ENCODE measurements at regions not wholly inside any gene's neighbourhood (a gene's known extent, or its start where the extent isn't known, plus 50 kb on each side); places are given as distances from the start of the nearest gene placed in this dataset.

- intact Hi-C loops (cut with micrococcal nuclease) = no loop called here
Measured at GRCh38 chr4:187232196-187232595, 508.5 kb upstream of the FAT1 start.

GRCh38 chr4:187232796-187233195 lies 509.1 kb upstream of the FAT1 start:
- intact Hi-C loops (cut with micrococcal nuclease) = no loop called here

DNA sequence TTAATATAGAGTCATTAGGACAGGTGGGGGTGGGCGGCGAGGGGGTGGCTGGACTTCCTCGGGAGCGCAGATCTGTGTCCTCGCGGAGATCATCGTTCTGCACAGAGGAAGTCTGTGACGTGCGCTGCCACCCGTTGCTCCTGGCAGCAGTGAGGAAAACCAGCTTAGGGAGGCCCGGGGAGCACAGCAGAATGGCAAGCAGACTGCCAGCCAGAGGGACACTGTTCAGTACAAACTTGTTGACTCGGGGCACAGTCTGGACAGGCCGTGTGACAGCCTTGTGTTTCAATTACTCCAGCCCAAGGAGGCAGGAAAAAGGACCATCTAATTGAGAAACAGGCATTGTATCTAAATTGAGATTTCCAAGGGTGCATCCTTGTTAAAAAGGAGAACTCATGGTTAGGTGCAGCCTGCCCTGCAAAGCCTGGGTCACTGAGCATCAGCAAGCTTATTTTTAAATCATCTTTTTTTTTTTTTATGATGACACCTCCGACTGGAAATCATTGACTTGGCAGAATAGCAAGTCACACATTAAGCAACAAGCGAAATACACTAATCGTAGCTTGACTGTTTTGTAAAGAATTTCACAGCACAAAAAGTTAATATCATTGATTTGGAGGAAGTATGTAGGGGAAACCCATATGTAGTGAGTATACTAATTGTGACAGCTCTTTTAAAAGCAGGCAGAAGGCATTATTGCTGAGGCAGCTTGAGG lies 512.0 kb upstream of the FAT1 start:
- intact Hi-C loops (cut with micrococcal nuclease) = no loop called here

DNA sequence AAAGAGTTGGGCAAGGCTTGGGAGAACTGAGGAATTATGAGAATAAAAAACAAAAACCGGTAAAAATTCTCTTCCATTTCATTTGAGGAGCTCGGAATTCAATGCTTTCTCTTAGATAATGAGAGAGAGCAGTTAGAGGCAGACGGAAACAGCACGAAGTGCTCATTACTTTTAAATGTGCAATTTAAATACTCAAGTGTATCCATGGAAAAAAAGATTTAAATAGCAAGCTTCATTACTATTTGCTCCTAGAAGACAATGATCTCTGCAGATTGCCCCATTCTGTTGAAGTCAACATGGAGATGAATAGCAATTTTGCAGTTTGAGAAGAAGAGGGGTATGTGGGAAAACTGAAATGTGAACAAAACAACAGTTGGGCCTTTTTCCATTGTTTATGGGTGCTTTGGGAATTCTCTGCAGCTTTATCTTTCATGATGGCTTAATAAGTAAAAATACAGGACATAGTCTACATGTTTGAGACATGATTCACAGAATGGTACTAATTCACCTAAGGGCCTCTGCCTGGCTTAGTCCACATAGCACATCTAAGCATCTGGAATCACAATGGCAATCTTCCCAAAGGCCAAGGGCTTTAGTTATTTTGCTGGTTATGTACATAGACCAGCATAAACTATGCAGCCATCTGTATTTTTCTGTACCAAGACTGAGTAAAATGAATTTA lies 512.7 kb upstream of the FAT1 start:
- intact Hi-C loops (cut with micrococcal nuclease) = no loop called here

DNA sequence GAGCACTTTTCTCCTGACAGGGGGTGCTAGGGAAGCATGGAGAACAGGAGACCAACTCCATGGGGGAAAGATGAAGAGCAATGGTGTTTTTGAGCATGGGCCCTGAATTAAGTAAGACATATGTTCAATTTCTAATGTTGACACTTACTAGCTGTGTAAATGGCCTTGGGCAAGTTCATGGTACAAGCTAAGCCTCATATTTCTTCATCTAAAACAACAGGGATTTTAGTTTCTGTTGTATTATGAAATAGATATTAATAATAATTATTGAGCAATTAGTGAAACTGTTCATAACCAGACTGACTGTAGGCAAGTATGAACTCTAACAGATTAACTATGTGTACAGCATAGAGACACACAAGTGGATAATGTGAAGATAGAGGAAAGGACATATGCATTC lies 515.0 kb upstream of the FAT1 start:
- intact Hi-C loops (cut with micrococcal nuclease) = no loop called here

DNA sequence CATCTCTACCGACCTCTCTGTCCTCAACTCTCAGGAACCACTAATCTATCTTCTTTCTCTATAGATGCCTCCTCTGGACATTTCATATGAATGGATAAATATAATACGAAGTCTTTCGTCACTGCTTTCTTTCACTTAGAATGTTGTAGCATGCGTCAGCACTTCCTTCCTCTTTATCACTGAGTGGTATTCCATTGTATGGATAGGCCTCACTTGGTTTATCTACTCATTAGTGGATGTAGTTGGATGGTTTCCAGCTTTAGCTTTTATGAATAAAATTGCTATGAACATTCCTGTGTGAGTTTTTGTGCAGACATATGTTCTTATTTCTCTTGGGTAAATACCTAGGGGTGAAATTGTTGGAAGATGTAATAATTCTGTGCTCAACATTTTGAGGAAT lies 528.2 kb upstream of the FAT1 start:
- intact Hi-C loops (cut with micrococcal nuclease) = no loop called here

DNA sequence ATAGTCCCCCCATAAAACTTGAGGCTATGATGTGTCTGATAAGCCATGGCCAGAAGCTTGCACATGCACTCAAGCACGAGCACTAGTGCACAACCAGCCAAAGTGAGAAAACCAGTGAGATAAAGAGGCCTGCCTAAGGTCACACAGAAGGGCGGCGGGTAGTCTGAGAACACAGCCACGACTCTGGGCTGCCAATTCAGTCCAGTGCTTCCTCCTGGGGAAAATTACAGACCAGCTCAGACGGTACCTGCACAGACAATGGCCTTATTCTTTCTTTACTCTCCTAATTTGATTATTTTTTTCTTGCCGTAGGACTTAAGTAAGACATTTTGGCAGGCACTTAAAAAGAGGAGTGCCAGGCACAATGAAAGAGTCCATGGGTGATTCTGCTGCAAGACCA lies 533.2 kb upstream of the FAT1 start:
- intact Hi-C loops (cut with micrococcal nuclease) = no loop called here

DNA sequence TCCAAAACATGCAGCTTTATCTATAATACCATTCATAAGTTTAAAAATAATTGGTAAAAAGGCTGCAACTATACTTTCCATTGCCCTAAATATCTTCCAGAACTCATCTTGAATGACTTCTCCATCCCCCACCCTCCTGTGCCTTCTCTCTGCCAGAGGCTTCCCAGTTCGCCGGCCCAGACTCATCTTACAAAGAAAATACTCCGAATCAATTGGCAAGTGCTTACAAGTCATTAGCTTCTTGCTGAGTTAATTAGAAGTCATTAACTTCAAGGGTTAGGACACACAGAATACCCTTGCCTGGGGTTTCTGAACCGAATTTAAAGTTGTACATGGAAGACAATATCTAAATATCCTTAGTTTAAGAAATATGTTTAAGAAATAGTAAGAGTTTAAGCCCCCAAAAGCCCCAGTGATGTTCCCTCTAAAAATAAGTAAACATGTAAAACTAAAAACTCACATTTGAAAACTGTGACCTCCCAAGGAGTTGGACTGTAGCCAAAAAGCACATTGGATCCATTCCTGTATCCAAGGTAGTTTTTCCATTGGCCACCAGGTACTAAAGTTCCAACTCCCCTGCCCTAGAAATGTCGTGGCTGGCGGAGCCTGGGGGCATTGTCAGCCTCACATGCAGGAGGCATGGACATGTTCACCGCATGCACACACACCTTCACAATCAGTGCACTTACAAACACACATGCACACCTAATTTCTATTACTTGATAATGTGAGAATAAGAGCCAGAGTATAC lies 535.2 kb upstream of the FAT1 start:
- intact Hi-C loops (cut with micrococcal nuclease) = no loop called here

GRCh38 chr4:187268940-187269339 lies 545.3 kb upstream of the FAT1 start:
- intact Hi-C loops (cut with micrococcal nuclease) = no loop called here

DNA sequence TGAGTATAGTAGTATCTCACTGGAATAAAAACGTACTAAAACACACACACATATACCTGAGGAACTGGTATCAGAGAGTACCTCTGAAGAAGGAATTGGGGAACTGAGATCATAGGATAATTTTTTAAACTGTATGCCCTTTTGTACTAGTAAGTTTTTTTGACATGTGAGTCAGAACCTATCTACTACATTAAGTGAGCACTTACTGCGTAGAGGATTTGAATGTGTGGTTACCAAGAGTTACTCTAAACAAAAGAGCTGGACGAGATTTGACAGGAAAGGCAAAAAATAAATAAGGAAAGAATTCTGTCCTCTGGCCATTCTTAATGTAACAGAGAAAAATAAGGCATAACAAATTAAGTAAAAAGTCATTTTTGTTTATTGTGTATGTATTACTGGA lies 546.5 kb upstream of the FAT1 start:
- intact Hi-C loops (cut with micrococcal nuclease) = no loop called here

DNA sequence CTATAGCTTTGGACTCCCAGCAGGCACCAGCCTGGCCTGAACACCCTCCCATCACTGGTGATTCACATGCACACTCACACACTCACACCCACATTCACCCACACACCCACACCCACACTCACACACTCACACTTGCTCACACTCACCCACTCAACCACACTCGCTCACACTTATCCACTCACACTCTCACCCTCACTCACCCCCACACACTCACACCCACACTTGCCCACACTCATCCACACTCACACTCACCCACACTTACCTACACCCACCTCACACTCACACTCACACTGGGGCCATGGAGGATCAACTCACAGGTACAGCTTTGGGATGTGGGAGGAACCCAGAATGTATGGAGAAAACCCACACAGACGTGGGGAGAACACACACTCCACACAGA lies 548.2 kb upstream of the FAT1 start:
- intact Hi-C loops (cut with micrococcal nuclease) = no loop called here

DNA sequence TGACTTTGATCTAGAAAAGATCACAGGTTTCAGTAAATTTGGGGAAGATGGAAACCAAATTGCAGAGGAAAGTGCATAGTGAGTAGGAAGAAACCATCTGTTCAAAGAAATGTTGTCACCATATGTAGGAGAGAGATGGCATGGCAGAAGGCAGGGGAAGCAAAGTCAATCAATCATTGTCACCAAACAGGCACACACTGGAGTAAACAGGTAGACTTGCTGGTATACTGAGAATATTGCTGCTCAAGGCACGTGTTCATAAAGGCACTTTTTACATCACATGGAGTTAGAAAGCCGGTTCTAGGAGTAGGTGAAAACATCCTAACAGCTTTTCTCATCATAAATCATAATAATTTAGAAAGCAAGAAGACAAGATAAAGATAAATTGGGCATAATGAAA lies 550.5 kb upstream of the FAT1 start:
- intact Hi-C loops (cut with micrococcal nuclease) = no loop called here

GRCh38 chr4:187276736-187277408 lies 553.2 kb upstream of the FAT1 start:
- intact Hi-C loops (cut with micrococcal nuclease) = no loop called here

DNA sequence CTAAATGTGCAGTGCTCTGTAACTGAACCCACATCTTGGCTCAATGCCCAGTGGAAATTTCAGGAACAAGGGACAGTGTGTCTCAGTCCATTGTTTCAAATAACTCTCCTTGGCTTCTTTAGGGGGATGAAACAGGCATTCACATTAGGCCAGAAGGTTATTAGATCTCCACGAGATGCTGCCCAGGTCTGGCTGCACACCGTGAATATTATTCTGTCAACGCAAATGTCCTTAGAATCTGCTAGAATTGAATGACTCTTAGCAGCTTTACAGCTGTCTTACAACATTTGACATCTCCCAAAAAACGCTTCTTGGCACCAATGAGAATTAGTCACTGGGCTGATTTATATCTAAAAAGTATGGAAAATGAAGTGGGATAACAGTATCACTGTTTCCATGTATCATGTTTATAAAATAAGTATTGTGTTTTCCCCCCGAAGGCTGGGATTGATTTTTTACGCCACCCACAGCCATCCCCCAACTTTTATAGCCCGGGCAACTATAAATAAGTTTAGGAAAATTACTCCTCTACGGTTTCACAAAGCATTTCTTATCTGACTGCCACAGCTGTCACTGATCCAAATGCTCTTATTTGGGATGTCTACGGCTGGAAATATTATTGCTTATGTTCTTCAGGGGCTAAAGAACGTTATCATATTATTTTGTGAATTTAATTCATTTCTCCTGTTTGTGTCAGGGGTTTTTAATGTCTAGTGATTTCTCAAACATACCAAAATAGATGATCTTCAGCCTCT lies 559.7 kb upstream of the FAT1 start:
- intact Hi-C loops (cut with micrococcal nuclease) = no loop called here

GRCh38 chr4:187286525-187286924 lies 562.9 kb upstream of the FAT1 start:
- intact Hi-C loops (cut with micrococcal nuclease) = no loop called here

GRCh38 chr4:187289371-187289770 lies 565.7 kb upstream of the FAT1 start:
- intact Hi-C loops (cut with micrococcal nuclease) = no loop called here

DNA sequence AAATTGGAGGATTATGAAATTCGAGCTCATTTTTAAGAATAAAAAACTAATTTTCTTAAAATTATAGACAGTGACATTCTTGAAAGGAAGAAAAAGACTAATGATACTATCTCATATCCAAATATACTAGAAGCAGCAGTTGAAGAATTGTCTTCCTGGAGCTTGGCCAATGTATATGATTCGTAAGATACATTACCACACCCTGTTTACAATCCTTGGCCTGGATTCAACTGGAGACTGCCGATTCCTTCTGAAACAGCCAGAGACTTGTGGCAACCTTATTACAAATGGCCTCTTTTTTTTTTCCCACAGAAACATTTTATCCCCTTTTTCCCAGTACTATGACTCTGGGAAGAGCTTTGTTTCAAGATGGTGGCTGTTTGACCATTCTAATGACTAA lies 571.2 kb upstream of the FAT1 start:
- intact Hi-C loops (cut with micrococcal nuclease) = no loop called here

GRCh38 chr4:187301923-187302322 lies 578.3 kb upstream of the FAT1 start:
- intact Hi-C loops (cut with micrococcal nuclease) = no loop called here

GRCh38 chr4:187302457-187303150 lies 578.9 kb upstream of the FAT1 start:
- intact Hi-C loops (cut with micrococcal nuclease) = no loop called here

DNA sequence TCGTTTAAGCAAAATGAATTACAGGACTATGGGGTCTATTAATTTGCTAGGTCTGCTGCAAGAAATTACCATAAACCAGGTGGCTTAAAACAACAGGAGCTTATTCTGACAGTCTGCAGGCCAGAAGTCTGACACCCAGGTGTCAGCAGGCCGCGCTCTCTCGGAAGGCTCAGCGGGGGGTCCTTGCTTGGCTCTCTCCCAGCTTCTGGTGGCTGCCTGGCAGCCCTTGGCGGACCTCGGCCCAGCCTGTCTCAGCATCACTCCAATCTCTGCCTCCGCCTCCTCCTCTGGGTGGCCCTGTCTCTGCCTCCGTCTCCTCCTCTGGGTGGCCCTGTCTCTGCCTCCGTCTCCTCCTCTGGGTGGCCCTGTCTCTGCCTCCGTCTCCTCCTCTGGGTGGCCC lies 580.5 kb upstream of the FAT1 start:
- intact Hi-C loops (cut with micrococcal nuclease) = no loop called here

- intact Hi-C loops (cut with micrococcal nuclease) = no loop called here
Measured at GRCh38 chr4:187307131-187307530, 583.5 kb upstream of the FAT1 start.

All from T-helper 1 cell treated with Interleukin-12 subunit alpha and Interleukin-12 subunit beta and Interleukin-4 antibody, amounts not matched to agents 30 ng/mL and 1 ng/mL, for 36 hours (primary cell).